NCI-H1105 treated with DMSO at 0.1 percent for 48 hours (cell line): ENCODE measurements at regions not wholly inside any gene's neighbourhood (a gene's known extent, or its start where the extent isn't known, plus 50 kb on each side); places are given as distances from the start of the nearest gene placed in this dataset.

Source experiments
- DNase-seq: peaks from one replicate; lab custom pipeline; 2025; lab: John Stamatoyannopoulos, UW

DNA sequence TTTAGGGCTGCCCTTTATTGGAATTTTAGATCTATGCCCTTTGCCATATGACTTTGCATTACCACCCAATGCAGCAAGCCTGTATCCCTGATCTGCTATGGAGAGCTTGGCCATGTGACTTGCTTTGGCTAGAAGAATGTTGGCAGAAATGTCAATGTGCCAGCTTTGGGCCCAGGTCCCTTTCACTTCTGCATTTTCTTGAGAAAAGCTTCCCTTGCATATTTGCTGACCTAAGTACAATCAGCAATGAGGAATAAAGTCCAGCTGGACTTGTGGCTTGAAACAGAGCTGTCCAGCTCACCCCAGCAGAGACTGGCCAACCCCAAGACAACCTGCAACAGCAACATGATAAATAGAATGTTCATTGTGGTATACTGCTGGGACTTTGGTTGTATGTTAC, 135.9 kb downstream of the PAH start:
- DNase-seq, result no peak

- no peak for DNase-seq
These were observed 141.0 kb downstream of the PAH start for GRCh38 chr12:102776041-102776440.

- peak; percentile 52 for DNase-seq
These were observed 147.6 kb downstream of the PAH start for GRCh38 chr12:102769323-102769916.

DNA sequence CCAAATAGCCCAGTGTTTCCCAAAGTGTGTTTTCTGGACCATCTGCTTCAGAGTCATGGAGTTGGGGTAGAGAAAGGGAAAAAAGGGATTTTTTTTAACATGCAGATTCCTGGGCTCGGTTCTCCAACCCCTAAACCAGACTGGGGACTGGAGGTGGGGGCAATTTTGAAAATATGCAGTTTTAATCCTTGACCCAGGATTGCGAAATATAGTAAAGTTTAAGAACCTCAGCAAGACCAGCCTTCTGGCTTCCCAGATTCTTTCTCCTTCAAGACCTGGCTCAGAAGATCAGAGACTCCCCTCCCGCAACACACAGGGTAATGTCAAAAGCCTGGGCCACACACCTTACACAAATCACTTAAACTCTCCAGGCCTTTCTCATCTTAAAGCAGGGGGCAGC, 150.1 kb downstream of the PAH start:
- no peak for DNase-seq

- no peak for DNase-seq
These were observed 151.3 kb downstream of the PAH start for GRCh38 chr12:102765736-102766135.

GRCh38 chr12:102763471-102763870, 153.6 kb downstream of the PAH start:
- DNase-seq, result no peak

DNA sequence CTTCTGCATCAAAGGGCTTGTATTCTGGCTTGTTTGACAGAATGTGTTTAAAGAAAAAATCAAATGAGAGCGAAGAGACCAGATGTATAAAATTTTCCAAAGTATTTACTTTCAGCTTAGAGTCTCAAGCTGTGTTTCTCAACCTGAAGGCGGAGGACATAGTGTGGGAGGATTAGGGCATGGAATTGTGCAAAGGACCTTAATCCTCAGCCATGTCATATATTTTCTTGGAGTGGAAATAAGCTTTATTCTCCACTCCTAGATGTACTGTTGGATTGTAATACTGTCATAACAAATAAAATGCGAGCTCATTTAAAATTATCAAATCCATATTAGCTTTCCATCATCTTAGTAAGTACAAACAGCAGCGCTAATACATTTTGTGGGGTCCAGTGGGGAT, 154.0 kb downstream of the PAH start:
- no peak for DNase-seq

DNA sequence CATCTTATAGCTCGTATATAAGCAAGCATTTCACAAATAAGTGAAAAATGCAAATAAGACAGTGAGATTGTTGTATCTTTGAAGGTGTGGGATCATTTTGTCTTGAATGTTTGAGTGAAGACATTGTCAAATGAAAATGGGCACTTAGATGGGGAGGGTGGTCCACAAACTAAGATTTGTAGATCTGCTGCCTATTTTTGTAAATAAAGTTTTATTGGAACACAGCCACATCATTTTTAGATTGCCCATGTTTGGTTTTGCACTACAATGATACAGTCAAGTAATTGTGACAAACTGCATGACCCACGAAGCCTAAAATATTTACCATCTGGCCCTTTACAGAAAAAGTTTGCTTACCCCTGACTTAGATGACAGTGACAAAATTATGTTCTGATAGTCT, 156.7 kb downstream of the PAH start:
- DNase-seq, result no peak

DNA sequence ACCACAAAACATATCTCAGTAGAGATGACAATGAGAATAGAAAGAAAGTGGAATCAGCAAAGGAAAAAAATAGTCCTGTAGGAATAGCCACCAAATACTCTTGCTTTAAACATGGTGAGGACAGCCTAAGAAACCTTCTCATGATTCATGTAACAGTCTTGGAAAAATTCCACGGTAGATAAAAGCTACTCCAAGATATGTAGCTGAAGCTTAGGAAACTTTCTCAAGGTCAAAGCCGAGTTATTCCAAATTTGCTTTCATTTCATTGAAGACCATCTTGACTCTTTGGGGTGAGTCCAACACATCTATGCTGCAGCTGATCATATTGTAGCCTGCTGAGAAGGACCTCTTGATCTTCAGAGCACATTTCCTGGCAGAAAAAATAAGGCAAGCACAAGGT, 157.6 kb downstream of the PAH start:
- no peak for DNase-seq

GRCh38 chr12:102757882-102758226, 159.2 kb downstream of the PAH start:
- DNase-seq, result no peak

GRCh38 chr12:102757154-102757881, 159.7 kb downstream of the PAH start:
- no peak for DNase-seq

DNA sequence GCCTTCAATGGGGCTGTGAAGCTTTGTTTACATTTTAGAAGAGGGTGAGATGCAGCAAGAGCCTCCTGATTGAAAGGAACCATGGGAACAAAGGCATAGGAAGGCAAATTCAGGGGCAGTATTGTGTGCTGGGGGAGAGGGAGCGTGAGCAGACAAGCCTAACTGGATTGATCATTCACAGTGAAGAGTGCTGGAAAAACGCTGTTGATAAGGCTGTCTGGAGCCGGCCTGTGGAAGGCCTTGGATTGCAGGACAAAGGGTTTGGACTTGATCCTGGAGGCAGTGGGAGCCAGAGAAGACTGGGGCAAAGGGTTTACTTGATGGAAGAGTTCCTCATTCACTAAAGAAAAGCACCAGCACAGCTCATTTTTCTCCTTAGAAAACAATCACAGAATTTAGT, 160.5 kb downstream of the PAH start:
- DNase-seq, result peak; percentile 24

- no peak for DNase-seq
These were observed 161.8 kb downstream of the PAH start for GRCh38 chr12:102755266-102755665.

GRCh38 chr12:102753802-102754201, 163.2 kb downstream of the PAH start:
- DNase-seq, result no peak

GRCh38 chr12:102748704-102749103, 168.3 kb downstream of the PAH start:
- no peak for DNase-seq

GRCh38 chr12:102746963-102747362, 170.1 kb downstream of the PAH start:
- DNase-seq, result no peak

- DNase-seq, result no peak
These were observed 171.0 kb downstream of the PAH start for GRCh38 chr12:102745971-102746600.

DNA sequence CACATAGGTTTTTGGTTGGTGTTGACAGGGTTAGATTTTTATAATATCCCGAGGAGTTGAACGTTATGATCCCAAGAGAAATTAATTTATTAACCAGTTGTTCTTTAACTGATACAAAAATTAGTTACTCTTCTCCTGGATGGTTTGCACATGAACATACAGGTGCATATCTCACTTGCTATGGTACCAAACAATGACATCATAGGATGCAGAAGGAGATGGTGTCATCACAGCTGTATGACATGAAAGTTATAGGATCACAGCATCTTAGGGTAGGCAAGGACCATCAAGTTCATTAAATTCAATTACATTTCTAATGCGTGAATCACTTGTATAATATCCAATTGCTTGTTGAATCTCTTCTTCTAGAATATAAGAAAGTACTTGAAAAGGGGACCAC, 175.8 kb downstream of the PAH start:
- no peak for DNase-seq

- peak; percentile 67 for DNase-seq
These were observed 176.7 kb downstream of the PAH start for GRCh38 chr12:102740141-102740955.

GRCh38 chr12:102736328-102736727, 180.7 kb downstream of the PAH start:
- no peak for DNase-seq

GRCh38 chr12:102735104-102735503, 181.9 kb downstream of the PAH start:
- DNase-seq, result no peak

DNA sequence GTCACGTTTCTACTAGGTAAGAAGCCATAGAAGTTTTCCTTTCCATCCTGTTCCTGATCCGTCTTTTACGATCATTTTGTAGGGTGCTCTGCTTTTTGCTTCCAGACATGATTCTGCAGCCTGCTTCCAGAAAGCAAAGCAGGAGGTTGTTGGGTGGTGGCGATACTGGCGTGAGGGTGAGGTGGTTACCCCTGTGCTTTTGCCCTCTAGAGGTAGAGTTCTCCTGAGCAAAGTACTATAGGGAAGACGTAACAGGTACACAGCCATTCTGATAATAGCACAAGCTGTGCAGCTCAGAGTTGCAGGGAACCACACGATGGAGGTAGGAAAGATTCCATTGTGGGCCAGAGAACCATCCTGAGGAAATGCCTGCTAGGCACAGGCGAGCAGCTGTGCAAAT, 186.0 kb downstream of the PAH start:
- DNase-seq, result no peak
